Peyer's patch (tissue), 4 donors: ENCODE measurements at regions not wholly inside any gene's neighbourhood (a gene's known extent, or its start where the extent isn't known, plus 50 kb on each side); places are given as distances from the start of the nearest gene placed in this dataset.

Source experiments
- DNase-seq, 3 donors: peaks; one replicate each; pipeline ENCODE4 v3.0.0-alpha.2; 2017 to 2019
- H3K27ac ChIP-seq, 4 donors: fragments of 200-600 bp; sonication (generic); one replicate each; pipeline ENCODE4 v1.5.1; 2016 to 2019
- H3K27me3 ChIP-seq, 2 donors: fragments of 200-600 bp; sonication (generic); one replicate each; pipeline ENCODE4 v1.5.1; 2019
- H3K36me3 ChIP-seq, 3 donors: fragments of 200-600 bp; sonication (generic); one replicate each; pipeline ENCODE4 v1.5.1; 2016 to 2019
- H3K4me1 ChIP-seq, 4 donors: fragments of 200-600 bp; sonication (generic); one replicate each; pipeline ENCODE4 v1.5.1; 2016 to 2019
- H3K4me3 ChIP-seq, 4 donors: fragments of 200-600 bp; sonication (generic); 1 replicate in 3 of 4; 2 replicates in 1 of 4; pipeline ENCODE4 v1.5.1; 2016 to 2019; ENCODE audit warnings: mild to moderate bottlenecking in 1 of 4
- H3K9me3 ChIP-seq, 4 donors: fragments of 200-600 bp; sonication (generic); one replicate each; pipeline ENCODE4 v1.5.1; 2016 to 2019; ENCODE audit warnings: mild to moderate bottlenecking in 1 of 4
- POLR2A ChIP-seq, 2 donors: fragments of 450-650 bp; IDR thresholded peaks; one replicate each; pipeline ENCODE4 v1.5.1; 2017; ENCODE audit warnings: antibody characterized with exemption in 2 of 2, mild to moderate bottlenecking in 2 of 2, moderate library complexity in 2 of 2
- TF ChIP-seq, protein P1 (sequence below), 6 experiments: fragments of 450-650 bp in 4 of 6; fragments of 200-600 bp in 2 of 6; sonication (generic) in 1 of 6; IDR thresholded peaks; one replicate each; pipeline ENCODE4 v1.5.1; 2017 to 2019; ENCODE audit warnings: antibody characterized with exemption in 6 of 6, mild to moderate bottlenecking in 3 of 6, moderate library complexity in 1 of 6

DNA sequence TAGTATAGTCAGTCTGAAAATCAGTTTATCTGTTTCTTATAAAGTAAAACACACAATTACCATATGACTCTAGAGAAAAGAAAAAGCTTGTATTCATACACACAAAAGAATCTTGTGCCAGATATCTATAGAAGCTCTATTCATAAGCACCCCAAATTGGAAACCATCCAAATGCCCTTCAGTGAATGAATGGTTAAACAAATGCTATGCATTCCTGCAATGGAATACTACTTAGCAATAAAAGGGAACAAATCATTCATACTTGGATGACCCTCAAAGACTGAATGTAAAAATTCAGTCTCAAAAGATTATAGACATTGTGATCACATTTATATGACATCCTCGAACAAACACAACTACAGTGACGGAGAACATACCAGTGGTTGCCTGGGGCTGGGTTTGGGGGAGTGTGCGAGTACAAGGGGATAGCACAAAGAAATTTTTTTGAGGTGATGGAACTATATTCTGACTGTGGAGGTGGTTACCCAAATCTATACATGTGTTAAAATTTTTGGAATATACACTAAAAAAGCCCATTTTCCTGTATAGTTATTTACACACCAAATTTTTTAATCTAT is 680.6 kb downstream of the NTRK3 start:
- H3K4me3 ChIP-seq, result no peak overlapping the region
- no peaks in the 10 kb centered on the region for H3K27me3 ChIP-seq
- no peak for TF ChIP-seq POLR2A (IDR thresholded peaks at IDR 0.05)
- no peaks in the 10 kb centered on the region for H3K36me3 ChIP-seq
- H3K27ac ChIP-seq, result no peak overlapping the region
- H3K9me3 ChIP-seq, result no peaks in the 10 kb centered on the region
- no peak for DNase-seq
- no peaks in the 10 kb centered on the region for H3K4me1 ChIP-seq

DNA sequence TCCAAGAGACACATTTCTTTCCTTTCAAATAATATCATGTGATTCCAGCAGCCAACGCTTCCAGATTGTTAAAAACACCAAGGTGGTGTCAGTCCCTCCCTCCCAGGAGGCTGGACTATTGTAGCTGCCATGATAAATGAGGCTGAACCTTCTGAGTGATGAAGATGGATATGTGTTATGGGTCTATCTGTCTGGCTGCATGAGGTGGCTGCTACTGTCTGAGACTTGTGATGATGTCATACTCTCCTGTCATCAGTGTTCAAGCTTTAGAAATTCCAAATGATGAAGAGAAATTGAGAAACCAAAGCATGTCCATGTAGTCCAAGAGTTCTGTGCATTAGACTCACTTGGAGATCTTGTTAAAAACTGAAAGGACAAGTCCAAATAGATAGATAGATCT is 683.0 kb downstream of the NTRK3 start:
- DNase-seq, result no peak
- TF ChIP-seq, protein P1, sequence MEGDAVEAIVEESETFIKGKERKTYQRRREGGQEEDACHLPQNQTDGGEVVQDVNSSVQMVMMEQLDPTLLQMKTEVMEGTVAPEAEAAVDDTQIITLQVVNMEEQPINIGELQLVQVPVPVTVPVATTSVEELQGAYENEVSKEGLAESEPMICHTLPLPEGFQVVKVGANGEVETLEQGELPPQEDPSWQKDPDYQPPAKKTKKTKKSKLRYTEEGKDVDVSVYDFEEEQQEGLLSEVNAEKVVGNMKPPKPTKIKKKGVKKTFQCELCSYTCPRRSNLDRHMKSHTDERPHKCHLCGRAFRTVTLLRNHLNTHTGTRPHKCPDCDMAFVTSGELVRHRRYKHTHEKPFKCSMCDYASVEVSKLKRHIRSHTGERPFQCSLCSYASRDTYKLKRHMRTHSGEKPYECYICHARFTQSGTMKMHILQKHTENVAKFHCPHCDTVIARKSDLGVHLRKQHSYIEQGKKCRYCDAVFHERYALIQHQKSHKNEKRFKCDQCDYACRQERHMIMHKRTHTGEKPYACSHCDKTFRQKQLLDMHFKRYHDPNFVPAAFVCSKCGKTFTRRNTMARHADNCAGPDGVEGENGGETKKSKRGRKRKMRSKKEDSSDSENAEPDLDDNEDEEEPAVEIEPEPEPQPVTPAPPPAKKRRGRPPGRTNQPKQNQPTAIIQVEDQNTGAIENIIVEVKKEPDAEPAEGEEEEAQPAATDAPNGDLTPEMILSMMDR (IDR thresholded peaks at IDR 0.05), result no peak
- TF ChIP-seq POLR2A (IDR thresholded peaks at IDR 0.05), result no peak
- H3K9me3 ChIP-seq, result no peaks in the 10 kb centered on the region
- H3K4me1 ChIP-seq, result no peaks in the 10 kb centered on the region
- H3K4me3 ChIP-seq, result no peak overlapping the region
- H3K36me3 ChIP-seq, result no peaks in the 10 kb centered on the region
- H3K27me3 ChIP-seq, result no peaks in the 10 kb centered on the region
- H3K27ac ChIP-seq, result no peak overlapping the region

DNA sequence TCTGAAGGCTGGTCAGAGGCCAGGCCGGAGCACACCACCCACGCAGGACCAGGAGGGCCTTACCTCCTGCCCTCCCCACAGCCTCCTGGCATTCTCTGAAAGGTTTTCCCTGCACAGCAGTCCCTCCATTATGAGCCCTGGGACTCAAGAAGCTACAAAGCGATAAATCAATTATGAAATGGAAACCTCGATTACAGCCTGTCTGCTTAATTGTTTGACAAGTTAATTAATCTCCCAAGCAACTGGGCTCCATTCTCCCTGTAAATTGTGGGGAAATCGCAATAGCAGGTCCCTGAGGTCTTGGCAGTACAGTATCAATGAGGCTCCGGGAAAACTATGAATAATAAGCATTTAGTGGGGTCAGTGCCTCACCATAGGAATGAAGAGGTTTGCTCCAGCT is 683.5 kb downstream of the NTRK3 start:
- TF ChIP-seq POLR2A (IDR thresholded peaks at IDR 0.05), result no peak
- TF ChIP-seq, protein P1 (IDR thresholded peaks at IDR 0.05), result no peak
- H3K27ac ChIP-seq, result no peak overlapping the region

DNA sequence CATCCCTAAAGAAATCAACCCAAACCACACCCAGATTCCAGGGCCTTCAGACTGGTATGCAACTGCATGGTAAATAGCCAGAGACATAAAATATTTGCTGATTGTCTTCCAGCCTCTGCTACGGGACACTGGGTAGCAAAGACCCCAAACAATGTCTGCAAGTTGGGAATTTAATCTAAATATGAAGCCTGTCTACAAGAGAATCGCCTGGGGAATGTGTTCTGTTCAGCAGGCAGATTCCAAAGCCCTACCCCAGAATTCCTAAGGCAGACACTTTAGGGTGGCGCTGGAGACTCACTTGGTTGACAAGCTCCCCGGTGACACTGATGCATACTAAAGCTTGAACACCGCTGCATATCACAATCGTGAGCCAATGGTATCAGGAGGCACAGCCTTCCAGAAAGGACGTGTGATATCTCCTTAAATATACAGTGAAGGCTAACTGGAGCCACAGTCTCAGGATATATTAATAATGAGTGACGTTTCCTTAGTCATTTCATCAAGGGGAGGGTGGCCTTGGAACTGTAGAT is 684.1 kb downstream of the NTRK3 start:
- no peaks in the 10 kb centered on the region for H3K27me3 ChIP-seq
- H3K36me3 ChIP-seq, result no peaks in the 10 kb centered on the region
- DNase-seq, result no peak
- no peak overlapping the region for H3K4me3 ChIP-seq
- no peaks in the 10 kb centered on the region for H3K4me1 ChIP-seq
- H3K27ac ChIP-seq, result no peak overlapping the region
- TF ChIP-seq, protein P1 (IDR thresholded peaks at IDR 0.05), result no peak
- no peak for TF ChIP-seq POLR2A (IDR thresholded peaks at IDR 0.05)
- no peaks in the 10 kb centered on the region for H3K9me3 ChIP-seq

More for the DNA sequence above, 683.5 kb downstream of the NTRK3 start:
- H3K4me3 ChIP-seq, result no peak overlapping the region
- H3K27me3 ChIP-seq, result no peaks in the 10 kb centered on the region
- no peak for DNase-seq
- H3K4me1 ChIP-seq, result no peaks in the 10 kb centered on the region
- H3K9me3 ChIP-seq, result no peaks in the 10 kb centered on the region
- no peaks in the 10 kb centered on the region for H3K36me3 ChIP-seq

DNA sequence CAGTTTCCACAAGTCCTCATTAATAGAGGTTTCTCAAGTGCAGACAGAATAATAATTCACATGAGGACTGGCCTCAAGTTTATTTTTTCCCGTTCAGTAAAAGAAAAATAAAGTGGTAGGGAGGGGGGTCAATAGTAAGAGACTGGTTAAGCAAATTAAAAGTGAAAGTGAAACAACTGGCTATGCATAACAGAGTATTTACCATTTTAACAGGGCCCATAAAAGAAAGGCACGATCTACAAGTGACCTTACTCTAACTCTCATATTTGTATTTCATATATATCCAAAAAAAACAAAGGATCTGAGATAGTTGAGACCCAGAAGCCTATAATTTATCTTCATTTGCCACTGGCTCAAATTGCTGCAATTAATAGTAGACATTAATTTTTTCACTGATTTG is 686.3 kb downstream of the NTRK3 start:
- Histone ChIP-seq H3K27me3 (no peaks in the 10 kb centered on the region), H3K36me3 (no peaks in the 10 kb centered on the region), H3K9me3 (no peaks in the 10 kb centered on the region), H3K27ac (no peak overlapping the region), H3K4me1 (no peaks in the 10 kb centered on the region), H3K4me3 (no peak overlapping the region)
- TF ChIP-seq, protein P1 (IDR thresholded peaks at IDR 0.05), result no peak
- TF ChIP-seq POLR2A (IDR thresholded peaks at IDR 0.05), result no peak
- DNase-seq, result no peak

DNA sequence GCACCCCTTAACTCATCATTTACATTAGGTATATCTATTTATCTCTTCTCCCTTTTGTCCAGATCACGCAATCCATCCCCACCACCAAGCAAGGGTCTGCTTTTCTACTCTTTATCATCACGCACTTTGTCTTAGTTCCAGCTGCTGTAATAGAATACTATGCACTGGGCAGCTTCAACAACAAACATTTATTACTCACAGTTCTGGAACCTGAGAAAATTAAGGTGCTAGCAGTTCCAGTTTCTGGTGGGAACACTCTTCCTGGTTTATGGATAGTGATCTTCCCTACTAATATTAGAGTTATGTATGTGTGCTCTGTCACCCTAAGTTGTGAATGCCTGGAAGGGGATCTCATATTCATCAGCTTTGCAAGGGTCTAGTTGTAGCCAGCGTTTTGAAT is 687.0 kb downstream of the NTRK3 start:
- Histone ChIP-seq H3K4me1 (no peaks in the 10 kb centered on the region), H3K9me3 (no peaks in the 10 kb centered on the region), H3K36me3 (no peaks in the 10 kb centered on the region), H3K27me3 (no peaks in the 10 kb centered on the region), H3K4me3 (no peak overlapping the region), H3K27ac (no peak overlapping the region)
- DNase-seq, result no peak
- TF ChIP-seq, protein P1 (IDR thresholded peaks at IDR 0.05), result no peak
- TF ChIP-seq POLR2A (IDR thresholded peaks at IDR 0.05), result no peak
